SK-N-SH treated with all-trans-retinoic acid at 6 μM for 48 hours (cell line): ENCODE measurements at regions not wholly inside any gene's neighbourhood (a gene's known extent, or its start where the extent isn't known, plus 50 kb on each side); places are given as distances from the start of the nearest gene placed in this dataset.
"Not testable (repeated sequence)": the region's sequence is repeated elsewhere in the genome, so short reads cannot be mapped to it uniquely, and the experiment has no call there.

ENCODE experiments used
- ATAC-seq: fragments of 200-7000 bp; cut with Tn5 transposase; 3 replicates; pipeline ENCODE4 v1.9.1; 2020; ENCODE audit warnings: mild to moderate bottlenecking, moderate library complexity
- ARNTL ChIP-seq: fragments of 450-650 bp; formaldehyde crosslinking; IDR thresholded peaks from 2 replicates; pipeline ENCODE4 v1.5.0; 2020; ENCODE audit warnings: low read depth, mild to moderate bottlenecking, moderate library complexity, borderline replicate concordance
- BACH2 ChIP-seq: fragments of 250-450 bp; sonication (Bioruptor Pico); IDR thresholded peaks from 2 replicates; pipeline ENCODE4 v1.9.0; 2021; ENCODE audit warnings: mild to moderate bottlenecking, borderline replicate concordance
- CREB5 ChIP-seq: fragments of 250-450 bp; sonication (Bioruptor Pico); IDR thresholded peaks from 2 replicates; pipeline ENCODE4 v1.5.1; 2020; ENCODE audit warnings: low read depth, mild to moderate bottlenecking, moderate library complexity
- CSDC2 ChIP-seq: fragments of 250-450 bp; sonication (Bioruptor Pico); IDR thresholded peaks from 2 replicates; pipeline ENCODE4 v1.5.0; 2020; ENCODE audit warnings: mild to moderate bottlenecking, moderate library complexity
- CSRNP3 ChIP-seq: fragments of 250-450 bp; sonication (Bioruptor Pico); IDR thresholded peaks from 2 replicates; pipeline ENCODE4 v1.5.1; 2021; ENCODE audit warnings: mild to moderate bottlenecking, moderate library complexity
- ESRRG ChIP-seq: fragments of 250-450 bp; sonication (Bioruptor Pico); IDR thresholded peaks from 2 replicates; pipeline ENCODE4 v1.6.1; 2021; ENCODE audit warnings: mild to moderate bottlenecking
- GLIS3 ChIP-seq: fragments of 250-450 bp; sonication (Bioruptor Pico); IDR thresholded peaks from 2 replicates; pipeline ENCODE4 v1.5.0; 2020; ENCODE audit warnings: mild to moderate bottlenecking, moderate library complexity
- ISL1 ChIP-seq: fragments of 250-450 bp; sonication (Bioruptor Pico); IDR thresholded peaks from 2 replicates; pipeline ENCODE4 v2.1.2; 2022; ENCODE audit warnings: mild to moderate bottlenecking, moderate library complexity
- OSR1 ChIP-seq: fragments of 250-450 bp; sonication (Bioruptor Pico); IDR thresholded peaks from 2 replicates; pipeline ENCODE4 v1.8.0; 2022; ENCODE audit warnings: moderate library complexity, mild to moderate bottlenecking, inconsistent platforms
- PATZ1 ChIP-seq: fragments of 250-450 bp; sonication (Bioruptor Pico); IDR thresholded peaks from 2 replicates; pipeline ENCODE4 v1.8.0; 2020; ENCODE audit warnings: mild to moderate bottlenecking, moderate library complexity, borderline replicate concordance
- PPARA ChIP-seq: fragments of 250-450 bp; sonication (Bioruptor Pico); IDR thresholded peaks from 2 replicates; pipeline ENCODE4 v1.5.0; 2020; ENCODE audit warnings: mild to moderate bottlenecking, borderline replicate concordance
- RARB ChIP-seq: fragments of 250-450 bp; sonication (Bioruptor Pico); IDR thresholded peaks from 2 replicates; pipeline ENCODE4 v1.8.0; 2021; ENCODE audit warnings: mild to moderate bottlenecking, moderate library complexity
- SNAI2 ChIP-seq: fragments of 250-450 bp; sonication (Bioruptor Pico); IDR thresholded peaks from 2 replicates; pipeline ENCODE4 v1.5.0; 2020; ENCODE audit warnings: mild to moderate bottlenecking, moderate library complexity
- TCF4 ChIP-seq: fragments of 250-450 bp; sonication (Bioruptor Pico); IDR thresholded peaks from 2 replicates; pipeline ENCODE4 v1.8.0; 2021; ENCODE audit warnings: mild to moderate bottlenecking, moderate library complexity, borderline replicate concordance
- TOX ChIP-seq: fragments of 250-450 bp; sonication (Bioruptor Pico); IDR thresholded peaks from 2 replicates; pipeline ENCODE4 v1.8.0; 2021; ENCODE audit warnings: mild to moderate bottlenecking, moderate library complexity, borderline replicate concordance
- TSHZ2 ChIP-seq: fragments of 250-450 bp; sonication (Bioruptor Pico); IDR thresholded peaks from 2 replicates; pipeline ENCODE4 v1.5.0; 2020; ENCODE audit warnings: mild to moderate bottlenecking, moderate library complexity
- ZC3H10 ChIP-seq: fragments of 250-450 bp; sonication (Bioruptor Pico); IDR thresholded peaks from 2 replicates; pipeline ENCODE4 v1.5.1; 2021; ENCODE audit warnings: mild to moderate bottlenecking, moderate library complexity
- ZFP3 ChIP-seq: fragments of 250-450 bp; sonication (Bioruptor Pico); IDR thresholded peaks from 2 replicates; pipeline ENCODE4 v1.5.0; 2020; ENCODE audit warnings: mild to moderate bottlenecking, moderate library complexity
- ZNF565 ChIP-seq: fragments of 450-650 bp; formaldehyde crosslinking; conservative IDR thresholded peaks from 2 replicates; pipeline ENCODE4 v1.5.0; 2020; ENCODE audit warnings: low read depth, mild to moderate bottlenecking, moderate library complexity
- ZNF70 ChIP-seq: fragments of 450-650 bp; formaldehyde crosslinking; IDR thresholded peaks from 2 replicates; pipeline ENCODE4 v1.5.0; 2020; ENCODE audit warnings: mild to moderate bottlenecking, moderate library complexity
- ZNF8 ChIP-seq: fragments of 450-650 bp; formaldehyde crosslinking; IDR thresholded peaks from 2 replicates; pipeline ENCODE4 v1.5.0; 2020; ENCODE audit warnings: mild to moderate bottlenecking, moderate library complexity

GRCh38 chr5:85648495-85648894 is 969.2 kb upstream of the COX7C start (continued):
- TF ChIP-seq CSRNP3 (no peak), SNAI2 (CRISPR knock-in tag) (no peak), GLIS3 (CRISPR knock-in tag) (no peak)
- TF ChIP-seq, all 23 proteins: peak for 0

- TF ChIP-seq ZFP3 (CRISPR knock-in tag) (no peak), CSRNP3 (no peak), TCF4 (CRISPR knock-in tag) (no peak), TOX (CRISPR knock-in tag) (no peak), CSDC2 (CRISPR knock-in tag) (no peak), ZNF70 (CRISPR knock-in tag) (no peak), CREB5 (CRISPR knock-in tag) (no peak), BACH2 (CRISPR knock-in tag) (no peak), RARB (CRISPR knock-in tag) (no peak), ARNTL (CRISPR knock-in tag) (no peak), ZNF8 (CRISPR knock-in tag) (no peak), PATZ1 (CRISPR knock-in tag) (no peak), SNAI2 (CRISPR knock-in tag) (no peak), ZNF565 (CRISPR knock-in tag) (no peak), ISL1 (no peak), GLIS3 (CRISPR knock-in tag) (no peak), ZC3H10 (CRISPR knock-in tag) (no peak), ESRRG (CRISPR knock-in tag) (no peak), PPARA (CRISPR knock-in tag) (no peak), OSR1 (CRISPR knock-in tag) (no peak)
- no peak for ATAC-seq
Observed at GRCh38 chr5:85651731-85652130, 966.0 kb upstream of the COX7C start.

- ATAC-seq = not testable (repeated sequence)
Observed at GRCh38 chr5:85654144-85654543, 963.6 kb upstream of the COX7C start.

GRCh38 chr5:85656050-85656449 is 961.7 kb upstream of the COX7C start:
- no peak for TF ChIP-seq ZNF70 (CRISPR knock-in tag)
- no peak for TF ChIP-seq GLIS3 (CRISPR knock-in tag)
- TF ChIP-seq RARB (CRISPR knock-in tag) = no peak
- TF ChIP-seq TSHZ2 (CRISPR knock-in tag) = no peak
- no peak for TF ChIP-seq OSR1 (CRISPR knock-in tag)
- ATAC-seq = no peak

GRCh38 chr5:85657328-85657727 is 960.4 kb upstream of the COX7C start:
- not testable (repeated sequence) for ATAC-seq

- ATAC-seq = peak; percentile 87
Observed at GRCh38 chr5:85662969-85663707, 954.6 kb upstream of the COX7C start.
